NT2/D1 (cell line): ENCODE measurements at regions not wholly inside any gene's neighbourhood (a gene's known extent, or its start where the extent isn't known, plus 50 kb on each side); places are given as distances from the start of the nearest gene placed in this dataset.

Source experiments
- SUZ12 ChIP-seq: IDR thresholded peaks from 2 replicates; pipeline ENCODE4 v1.6.1; 2011; ENCODE audit not compliant: insufficient read length, insufficient read depth; ENCODE audit errors: extremely low read depth
- YY1 ChIP-seq: IDR thresholded peaks from 2 replicates; pipeline ENCODE4 v1.6.1; 2011; ENCODE audit not compliant: insufficient read length, insufficient read depth

DNA sequence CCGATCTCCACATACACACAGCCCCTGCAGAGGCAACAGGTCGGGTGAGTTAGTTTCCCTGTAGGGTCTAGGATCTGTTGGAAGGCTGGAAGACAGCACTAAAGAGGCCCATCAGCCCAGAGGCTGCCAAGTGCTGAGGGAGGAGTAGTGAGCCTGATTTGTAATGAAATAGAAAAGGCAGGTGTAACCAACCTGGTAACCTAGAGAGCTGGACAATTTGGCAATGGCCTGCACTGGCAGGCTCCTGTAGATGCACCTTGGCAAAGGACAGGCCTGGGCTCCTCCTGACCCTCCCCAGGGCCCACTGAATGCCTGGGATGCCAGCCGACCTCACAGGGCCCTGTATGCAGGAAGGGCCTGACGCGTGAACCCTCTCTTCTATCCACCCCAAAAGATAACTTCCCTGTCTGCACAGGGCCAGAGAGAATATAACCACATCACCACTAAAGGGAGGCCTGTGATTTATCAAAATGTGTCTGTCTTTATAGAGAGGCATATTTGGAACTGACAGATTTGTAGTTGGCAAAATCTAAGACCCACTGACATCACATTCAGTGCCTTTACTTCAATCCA lies 225.1 kb upstream of the CHRNA7 start:
- TF ChIP-seq YY1 (no peak), SUZ12 (no peak)
